SH-SY5Y (cell line): ENCODE measurements at regions not wholly inside any gene's neighbourhood (a gene's known extent, or its start where the extent isn't known, plus 50 kb on each side); places are given as distances from the start of the nearest gene placed in this dataset.
A peak's percentile ranks its signal among the peaks of the same experiment; 100 is the strongest.

Experiments used
- GATA2 ChIP-seq: IDR thresholded peaks from 2 replicates; pipeline ENCODE4 v1.6.1; 2011; ENCODE audit warnings: mild to moderate bottlenecking, low read depth, low read length
- GATA3 ChIP-seq: IDR thresholded peaks from 2 replicates; pipeline ENCODE4 v1.6.1; 2011; ENCODE audit warnings: low read depth, mild to moderate bottlenecking, low read length, moderate library complexity

- TF ChIP-seq GATA3 (no peak), GATA2 (no peak)
Measured at GRCh38 chr1:106226550-106226949, 829.9 kb upstream of the PRMT6 start.

- TF ChIP-seq GATA2 (no peak), GATA3 (no peak)
Measured at GRCh38 chr1:106232128-106232527, 824.3 kb upstream of the PRMT6 start.

- TF ChIP-seq GATA2 (no peak), GATA3 (no peak)
Measured at GRCh38 chr1:106233511-106233910, 823.0 kb upstream of the PRMT6 start.

- TF ChIP-seq GATA2 (no peak), GATA3 (no peak)
Measured at GRCh38 chr1:106249365-106249764, 807.1 kb upstream of the PRMT6 start.

- no peak for TF ChIP-seq GATA3
- TF ChIP-seq GATA2 = no peak
Measured at GRCh38 chr1:106249810-106250209, 806.7 kb upstream of the PRMT6 start.

- TF ChIP-seq GATA2 = no peak
- no peak for TF ChIP-seq GATA3
Measured at GRCh38 chr1:106254748-106255147, 801.7 kb upstream of the PRMT6 start.

DNA sequence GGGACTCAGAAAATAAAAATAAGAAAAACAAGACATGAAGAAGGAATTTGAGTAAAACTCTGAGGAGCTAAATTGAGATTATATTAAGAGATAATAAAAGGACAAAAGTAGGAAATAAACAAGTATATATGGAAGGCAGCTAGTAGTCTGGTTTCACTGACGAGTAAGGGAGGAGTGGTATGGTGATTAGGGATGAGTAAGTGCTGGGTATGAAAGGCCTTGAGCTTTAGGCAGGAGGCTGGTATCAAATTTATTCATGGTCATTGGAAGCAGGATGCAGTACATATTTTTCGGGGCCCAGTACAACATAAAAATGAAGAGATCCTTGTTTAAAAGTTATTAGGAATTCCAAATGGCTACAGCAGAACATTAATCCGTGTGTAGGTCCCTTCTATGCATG is 789.7 kb upstream of the PRMT6 start:
- no peak for TF ChIP-seq GATA2
- TF ChIP-seq GATA3 = no peak

GRCh38 chr1:106268070-106268469 is 788.4 kb upstream of the PRMT6 start:
- TF ChIP-seq GATA3 (no peak), GATA2 (no peak)

DNA sequence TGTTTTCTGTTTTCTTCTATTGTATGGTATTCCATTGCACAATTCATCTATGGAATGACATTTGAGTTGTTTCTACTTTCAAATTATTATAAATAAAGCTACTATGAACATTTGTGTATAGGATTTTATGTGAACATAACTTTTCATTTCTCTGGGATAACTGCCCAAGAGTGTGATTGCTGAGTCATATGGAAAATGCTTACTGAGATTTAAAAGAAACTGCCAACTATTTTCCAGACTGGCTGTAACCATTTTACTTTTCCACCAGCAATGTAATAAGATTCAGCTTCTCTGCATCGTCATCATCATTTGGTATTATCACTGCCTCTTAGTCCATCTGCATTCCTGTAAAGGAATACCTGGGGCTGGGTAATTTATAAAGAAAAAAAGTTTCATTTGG is 779.6 kb upstream of the PRMT6 start:
- TF ChIP-seq GATA3 (no peak), GATA2 (no peak)

DNA sequence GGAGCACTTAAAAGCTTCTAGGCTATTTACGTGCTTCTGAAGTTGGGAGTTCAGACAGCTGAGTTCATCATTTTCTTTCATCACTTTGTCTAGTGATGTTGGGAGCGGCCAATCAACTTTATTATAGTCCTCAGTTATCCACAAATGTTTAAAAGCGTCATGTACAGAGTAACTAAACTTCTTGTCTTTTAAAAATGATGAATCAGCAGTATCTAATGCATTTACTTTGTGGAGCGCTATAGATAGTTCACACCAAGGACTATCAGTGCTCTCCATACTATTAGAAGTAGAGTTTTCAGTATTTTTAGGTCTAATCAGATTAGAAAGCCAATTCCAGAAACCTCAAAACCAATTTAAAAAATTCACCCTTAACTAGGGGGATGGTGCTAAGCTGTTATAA is 778.7 kb upstream of the PRMT6 start:
- TF ChIP-seq GATA3 = no peak
- TF ChIP-seq GATA2 = no peak

GRCh38 chr1:106278716-106279115 is 777.8 kb upstream of the PRMT6 start:
- TF ChIP-seq GATA2 (no peak), GATA3 (no peak)

GRCh38 chr1:106289265-106289928 is 767.1 kb upstream of the PRMT6 start:
- TF ChIP-seq GATA3 (no peak), GATA2 (no peak)

DNA sequence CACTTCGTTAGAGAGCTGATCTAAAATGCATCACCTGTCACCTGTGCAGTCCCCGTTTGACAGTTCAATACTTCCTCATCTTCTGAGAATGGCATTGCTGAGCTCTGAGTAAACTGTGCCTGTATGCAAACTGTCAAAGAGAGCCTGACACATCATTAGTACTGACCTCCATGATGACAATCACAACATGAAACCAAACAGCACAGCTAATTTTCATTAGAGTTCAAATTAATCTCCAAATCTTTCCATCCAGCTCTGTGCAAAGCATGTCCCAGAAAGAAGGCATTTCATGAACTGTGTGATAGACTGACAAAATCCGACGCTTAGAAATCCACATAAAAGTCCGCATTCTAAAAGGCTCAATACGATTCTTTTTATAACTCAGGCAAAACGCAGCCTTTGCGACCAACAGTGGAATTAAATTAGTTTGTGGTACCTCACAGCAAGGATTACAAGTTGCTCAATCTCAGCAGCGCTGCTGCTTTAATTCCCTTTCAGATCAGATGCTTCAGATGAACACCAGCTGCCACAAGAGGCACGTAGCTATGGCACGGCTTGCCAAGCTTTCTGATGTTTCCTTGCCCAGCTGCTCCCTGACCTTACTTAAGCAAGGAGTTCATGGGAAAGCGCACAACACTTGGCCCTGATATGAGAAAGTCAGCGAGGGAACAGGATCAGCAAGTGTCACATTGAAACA is 765.5 kb upstream of the PRMT6 start:
- TF ChIP-seq GATA3 (peak; percentile 62), GATA2 (peak; percentile 68)

DNA sequence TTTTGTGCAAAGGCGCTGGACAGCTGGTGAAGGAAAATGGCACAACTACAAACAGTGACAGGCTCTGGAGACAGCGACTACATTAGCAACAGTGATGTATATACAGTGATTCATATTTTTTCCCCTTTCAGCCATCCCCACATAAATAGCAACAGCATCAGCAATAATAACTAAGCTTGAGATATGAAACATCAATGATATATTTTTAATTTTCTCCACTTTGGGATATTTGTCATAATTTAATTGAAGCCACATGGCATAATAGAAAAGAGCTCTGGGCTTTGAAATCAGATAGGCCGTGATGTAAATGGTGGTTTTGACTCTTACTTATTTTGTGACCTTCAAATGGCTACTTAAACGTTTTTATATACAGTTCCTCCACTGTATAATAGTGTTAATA is 764.3 kb upstream of the PRMT6 start:
- TF ChIP-seq GATA3 (no peak; the same call in 1 of the 2 replicates), GATA2 (no peak)

DNA sequence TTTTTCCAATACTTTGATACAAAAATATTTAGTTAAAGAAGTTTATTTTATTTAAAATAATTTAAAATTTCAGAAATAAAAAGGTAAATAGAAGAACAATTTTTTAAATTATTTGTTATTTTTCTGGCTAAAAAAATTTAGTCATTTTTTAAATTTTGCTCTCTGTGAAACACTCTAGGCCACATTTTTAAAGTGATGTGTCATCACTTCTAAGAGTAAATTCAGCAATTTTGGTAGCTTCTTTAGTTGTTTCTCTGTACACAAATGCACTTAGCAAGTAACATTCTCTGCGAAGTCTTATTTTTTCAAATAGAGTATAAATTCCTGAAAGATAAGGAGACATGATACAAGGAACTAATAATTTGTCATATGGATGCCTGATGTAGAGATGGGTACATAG is 760.0 kb upstream of the PRMT6 start:
- TF ChIP-seq GATA2 (no peak), GATA3 (no peak)
